Epidermal melanocyte (primary cell): ENCODE measurements at regions not wholly inside any gene's neighbourhood (a gene's known extent, or its start where the extent isn't known, plus 50 kb on each side); places are given as distances from the start of the nearest gene placed in this dataset.

Experiments
- DNase-seq: peaks from one replicate; pipeline ENCODE4 v3.0.0; 2011; ENCODE audit warnings: low spot score; ENCODE audit not compliant: insufficient read length

DNA sequence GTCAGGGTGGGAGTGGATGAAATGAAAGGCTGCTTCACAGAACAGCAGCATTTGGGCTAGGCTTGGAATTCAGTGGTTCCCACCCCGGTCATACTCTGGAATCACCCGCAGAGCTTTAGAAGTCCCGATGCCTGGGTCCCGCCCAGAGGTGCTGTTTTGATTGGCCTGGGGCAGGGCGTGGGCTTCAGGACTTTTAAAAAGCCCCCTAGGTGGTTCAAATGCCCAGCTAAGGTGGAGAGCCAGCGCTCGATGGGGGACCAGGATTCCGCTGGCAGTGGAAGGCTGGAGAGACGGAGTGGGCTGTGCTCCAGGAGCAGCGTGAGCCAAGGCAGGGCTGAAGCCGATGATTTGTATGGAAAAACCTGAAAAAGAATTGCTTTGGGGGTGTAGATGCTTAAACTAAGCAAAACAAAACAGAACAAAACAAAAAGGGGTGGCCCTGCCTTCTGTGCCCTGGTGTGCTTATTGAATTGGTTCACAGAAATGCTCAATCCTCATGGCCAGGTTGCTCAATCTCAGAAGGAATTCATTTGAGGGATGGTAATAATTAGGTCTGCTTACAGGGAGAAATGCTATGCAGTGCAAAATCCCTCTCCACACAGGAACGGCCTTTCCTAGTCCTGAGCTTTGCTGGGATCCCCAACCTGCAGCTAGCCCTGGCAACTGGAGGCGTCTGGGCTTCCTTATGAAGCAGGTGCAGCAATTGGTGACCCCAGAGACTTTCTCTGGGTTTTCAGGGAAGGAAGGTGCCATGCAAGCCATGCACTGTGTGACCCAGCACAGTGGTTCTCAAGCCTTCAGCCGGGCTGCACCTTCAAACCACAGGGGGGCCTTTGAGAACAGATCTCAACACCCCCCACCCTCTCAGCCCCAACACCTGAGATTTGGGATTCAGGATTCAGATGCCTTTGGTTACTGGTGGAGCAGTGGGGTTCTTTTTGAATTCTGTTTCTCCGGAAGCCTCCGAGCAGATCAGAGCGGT lies 174.0 kb upstream of the ZNF618 start:
- DNase-seq: peak; percentile 43

GRCh38 chr9:113705306-113705927 lies 170.7 kb upstream of the ZNF618 start:
- no peak for DNase-seq

DNA sequence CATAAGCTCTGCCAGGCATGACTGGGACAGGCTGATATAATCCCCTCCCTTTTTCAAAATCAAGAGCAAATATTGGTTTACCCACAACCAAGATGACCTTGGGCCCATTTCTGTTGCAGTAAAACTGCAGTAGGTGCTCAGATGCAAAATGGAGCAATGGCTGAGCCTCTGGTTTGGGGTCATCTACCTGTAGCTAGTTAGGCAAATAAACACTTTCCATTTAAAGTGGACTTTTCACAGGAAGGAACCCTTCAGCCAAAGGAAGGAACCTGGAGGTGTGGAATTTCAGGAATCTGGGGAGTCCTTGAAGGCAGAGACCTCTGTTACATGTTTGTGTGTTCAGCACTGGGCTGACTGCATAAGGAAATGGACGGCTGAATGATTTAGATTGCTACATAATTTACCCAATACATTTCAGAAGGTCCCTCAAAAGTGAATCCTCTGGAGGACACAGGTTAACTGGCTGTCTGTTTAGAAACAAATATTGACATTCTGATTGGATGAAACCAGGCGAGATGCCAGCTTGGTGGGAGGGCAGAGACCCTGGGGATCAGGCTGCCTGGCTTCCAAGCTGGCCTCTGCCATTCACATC lies 170.1 kb upstream of the ZNF618 start:
- DNase-seq: no peak

- no peak for DNase-seq
These were observed 168.0 kb upstream of the ZNF618 start for GRCh38 chr9:113707953-113708695.

- no peak for DNase-seq
These were observed 167.0 kb upstream of the ZNF618 start for GRCh38 chr9:113708821-113709713.

- DNase-seq: no peak
These were observed 166.4 kb upstream of the ZNF618 start for GRCh38 chr9:113709721-113710120.

DNA sequence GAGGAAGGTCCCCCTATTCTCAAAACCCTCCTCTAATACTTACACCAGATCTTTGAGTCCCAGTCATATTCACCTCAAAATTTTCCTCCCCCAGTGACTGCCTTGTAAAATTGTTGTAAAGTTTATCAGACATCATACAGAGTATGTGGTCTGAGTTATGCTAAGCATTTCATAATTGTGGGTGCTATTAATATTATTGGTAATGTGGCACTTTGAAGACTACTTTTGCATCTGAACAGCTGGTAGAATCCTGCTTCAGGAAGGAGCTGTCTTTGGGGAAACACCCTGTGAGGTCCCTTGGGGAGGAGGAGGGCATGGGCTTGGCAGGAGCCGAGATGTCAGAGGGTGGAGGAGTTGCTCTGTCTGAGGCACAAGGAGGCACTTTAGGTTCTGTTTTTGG lies 164.9 kb upstream of the ZNF618 start:
- no peak for DNase-seq

DNA sequence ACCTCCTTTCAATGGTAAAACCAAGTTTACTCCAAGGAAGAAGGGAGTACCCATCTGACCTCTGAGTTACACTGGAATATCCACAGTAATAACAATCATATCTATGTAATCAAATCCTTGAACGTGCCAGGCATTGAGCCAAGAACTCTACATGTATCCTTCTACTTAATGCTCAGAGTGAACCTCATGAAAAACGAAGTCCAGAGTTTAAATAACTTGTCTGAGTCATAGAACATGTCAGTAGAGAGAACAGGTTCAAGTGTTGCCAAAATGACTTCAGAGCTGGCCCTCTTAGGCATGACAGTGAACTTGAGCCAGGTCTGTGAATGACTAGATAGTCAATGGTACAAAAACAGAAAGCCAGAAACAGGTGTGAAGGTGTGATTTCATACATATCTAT lies 164.1 kb upstream of the ZNF618 start:
- DNase-seq: no peak

- DNase-seq: no peak
These were observed 161.0 kb upstream of the ZNF618 start for GRCh38 chr9:113715086-113715485.

DNA sequence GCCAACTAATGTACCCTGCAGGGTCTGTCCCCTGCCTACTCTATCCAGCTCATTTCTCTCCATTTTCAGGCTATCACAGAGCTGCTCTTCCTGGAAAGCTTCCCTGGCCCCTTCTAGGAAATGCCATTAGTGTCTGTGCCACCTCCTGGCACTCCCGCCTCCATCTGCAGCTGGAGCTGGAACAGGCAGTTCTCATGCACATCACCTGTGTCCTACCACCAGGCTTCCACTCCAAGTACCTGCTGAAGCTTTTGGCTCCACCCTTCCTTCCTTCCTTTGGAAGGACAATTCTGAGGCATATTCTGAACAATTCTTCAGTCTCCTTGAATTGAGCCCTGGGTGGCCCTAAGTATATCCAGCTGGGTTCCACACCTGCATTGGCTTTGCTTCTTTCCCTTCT lies 156.2 kb upstream of the ZNF618 start:
- DNase-seq: no peak

- no peak for DNase-seq
These were observed 155.6 kb upstream of the ZNF618 start for GRCh38 chr9:113720495-113720894.

GRCh38 chr9:113721856-113722255 lies 154.3 kb upstream of the ZNF618 start:
- DNase-seq: no peak

DNA sequence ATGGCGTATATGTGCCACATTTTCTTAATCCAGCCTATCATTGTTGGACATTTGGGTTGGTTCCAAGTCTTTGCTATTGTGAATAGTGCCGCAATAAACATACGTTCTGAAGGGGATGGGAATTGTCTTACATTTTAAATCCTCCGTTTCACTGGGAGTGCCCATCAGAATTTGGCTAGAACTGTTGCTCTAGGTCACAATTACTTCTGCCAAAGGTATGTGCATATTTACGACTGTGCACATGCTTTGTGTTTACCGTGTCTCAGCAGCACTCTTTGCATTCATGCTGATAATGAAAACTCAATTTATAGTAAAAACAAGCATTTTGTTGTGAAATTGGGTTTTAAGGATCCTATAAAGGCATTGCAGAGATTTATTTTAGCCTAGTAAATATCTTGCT lies 151.9 kb upstream of the ZNF618 start:
- no peak for DNase-seq

DNA sequence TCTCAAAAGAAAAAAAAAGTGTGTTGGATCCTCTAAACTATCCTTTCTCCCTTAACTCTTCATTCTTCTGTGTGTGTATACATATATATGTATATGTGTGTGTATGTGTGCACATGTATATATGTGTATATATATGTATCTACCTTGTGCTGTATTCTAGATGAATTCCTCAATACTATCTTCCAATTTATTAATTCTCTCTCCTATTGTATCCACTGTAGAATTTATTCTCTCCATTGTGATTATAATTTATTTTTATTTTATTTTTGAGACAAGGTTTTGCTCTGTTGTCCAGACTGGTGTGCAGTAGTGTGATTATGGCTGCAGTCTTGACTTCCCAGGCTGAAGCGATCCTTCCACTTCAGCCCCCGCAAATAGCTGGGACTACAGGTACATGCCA lies 147.1 kb upstream of the ZNF618 start:
- DNase-seq: no peak

- no peak for DNase-seq
These were observed 141.3 kb upstream of the ZNF618 start for GRCh38 chr9:113734826-113735225.

GRCh38 chr9:113737517-113738271 lies 138.4 kb upstream of the ZNF618 start:
- DNase-seq: no peak

- no peak for DNase-seq
These were observed 137.6 kb upstream of the ZNF618 start for GRCh38 chr9:113738496-113738892.

DNA sequence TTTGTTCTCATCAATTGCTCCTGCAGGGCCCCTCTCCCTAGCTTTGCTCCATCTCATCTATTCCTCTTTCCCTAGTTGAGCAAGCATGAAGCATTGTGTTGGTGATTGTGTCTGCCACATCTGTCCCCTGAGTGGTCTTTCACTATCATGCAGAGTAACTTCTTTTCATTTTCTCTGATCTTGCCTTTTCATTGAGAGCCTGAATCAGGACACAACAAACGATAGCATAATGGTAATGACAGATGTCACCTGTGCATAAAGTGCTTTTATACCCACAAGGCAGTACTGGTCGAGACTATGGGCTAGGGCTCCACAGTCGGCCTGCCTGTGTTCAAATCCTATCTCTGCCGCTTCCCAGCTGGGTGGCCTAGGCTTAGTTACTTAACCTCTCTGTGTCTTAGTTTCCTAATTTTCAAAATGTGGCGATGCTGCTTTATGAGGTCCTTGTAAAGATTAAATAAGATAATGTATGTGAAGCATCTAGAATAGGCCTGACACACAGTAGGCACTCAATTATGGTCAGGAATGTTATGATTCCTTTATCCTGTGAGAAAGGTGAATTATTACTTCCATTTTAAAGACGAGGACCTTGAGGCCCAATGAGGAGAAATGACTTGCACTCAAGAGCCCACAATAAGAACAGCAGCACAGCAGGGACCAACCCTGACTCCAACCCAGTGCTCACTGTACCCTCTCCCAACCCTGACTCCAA lies 137.1 kb upstream of the ZNF618 start:
- no peak for DNase-seq
